Activated CD8-positive, alpha-beta memory T cell treated with anti-CD3 and anti-CD28 coated beads for 24 hours (primary cell): ENCODE measurements at regions not wholly inside any gene's neighbourhood (a gene's known extent, or its start where the extent isn't known, plus 50 kb on each side); places are given as distances from the start of the nearest gene placed in this dataset.
"Not testable (repeated sequence)": the region's sequence is repeated elsewhere in the genome, so short reads cannot be mapped to it uniquely, and the experiment has no call there.

Experiments used
- DNase-seq: peaks from one replicate; pipeline ENCODE4 v3.0.0-alpha.2; 2020

DNA sequence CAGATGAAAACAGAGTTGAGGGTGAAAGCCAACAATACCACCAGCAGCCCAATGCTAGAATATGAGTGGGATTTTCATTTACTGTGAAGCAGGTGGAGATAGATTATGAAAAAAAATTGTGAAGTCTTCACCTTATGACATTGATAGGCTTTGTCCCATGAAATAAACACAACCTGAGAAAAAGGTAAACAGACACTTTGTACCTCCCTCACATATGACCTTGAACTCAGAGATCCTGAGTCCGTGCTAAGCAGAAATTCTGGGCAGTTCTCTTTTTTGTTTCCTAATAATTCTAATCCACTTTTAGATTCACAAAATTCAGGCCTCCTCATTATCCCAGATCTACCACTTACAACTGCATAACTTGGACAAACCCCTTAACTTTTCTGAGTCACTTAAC lies 127.3 kb upstream of the RORB start:
- no peak for DNase-seq

DNA sequence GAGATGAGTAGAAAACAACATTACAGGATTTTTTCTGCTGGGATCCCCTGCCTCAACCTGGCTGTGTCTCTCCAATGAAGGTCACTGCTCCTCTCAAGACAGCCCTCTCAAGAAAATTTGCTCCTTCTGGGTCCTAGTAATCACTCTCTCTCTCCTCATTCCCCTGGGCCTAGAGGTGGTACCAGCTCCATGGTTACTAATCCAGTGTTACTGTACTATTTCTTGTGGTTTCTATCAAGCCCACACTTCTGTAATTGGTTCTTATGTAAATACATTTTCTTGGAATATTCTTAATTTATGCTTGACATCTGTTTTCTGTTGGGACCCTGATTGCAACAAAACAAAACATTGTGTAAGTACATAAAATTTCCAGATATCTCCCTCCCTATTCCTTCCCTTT lies 123.8 kb upstream of the RORB start:
- DNase-seq = no peak

DNA sequence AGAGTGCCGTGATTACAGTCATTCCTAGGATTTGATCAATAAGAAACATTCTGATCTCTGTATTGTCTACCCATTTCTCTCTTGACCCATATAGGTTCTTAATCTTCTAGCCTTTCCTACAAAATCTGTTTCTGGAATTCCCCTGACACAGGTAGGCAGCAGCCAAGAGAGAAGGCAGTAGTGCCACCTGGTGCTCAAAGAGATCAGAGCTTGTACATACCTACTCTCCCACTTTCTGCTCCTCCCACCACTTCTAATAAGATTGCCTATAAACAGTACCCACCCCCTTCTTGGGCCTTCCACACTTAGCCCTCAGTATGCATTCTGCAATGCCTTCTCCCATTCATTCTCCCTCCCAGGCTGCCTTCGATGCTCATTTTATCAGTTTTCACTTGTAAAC lies 117.4 kb upstream of the RORB start:
- no peak for DNase-seq

DNA sequence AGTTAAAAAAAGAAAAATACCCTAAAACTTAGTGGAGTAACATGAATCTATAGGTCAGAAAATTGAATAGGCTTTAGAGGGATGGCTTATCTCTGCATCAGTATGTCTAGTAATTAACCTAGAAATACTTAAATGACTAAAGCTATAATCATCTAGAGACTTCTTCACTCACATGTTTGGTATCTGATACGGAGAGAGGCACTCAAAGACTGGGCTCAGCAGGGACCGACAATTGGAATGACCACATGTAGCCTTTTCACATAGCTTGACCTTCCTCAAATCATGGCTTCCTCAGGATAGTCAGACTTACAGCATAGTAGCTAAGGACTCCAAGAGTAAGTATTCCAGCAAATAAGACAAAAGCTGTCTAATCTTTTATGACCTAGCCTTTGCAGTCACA lies 105.3 kb upstream of the RORB start:
- DNase-seq = no peak

DNA sequence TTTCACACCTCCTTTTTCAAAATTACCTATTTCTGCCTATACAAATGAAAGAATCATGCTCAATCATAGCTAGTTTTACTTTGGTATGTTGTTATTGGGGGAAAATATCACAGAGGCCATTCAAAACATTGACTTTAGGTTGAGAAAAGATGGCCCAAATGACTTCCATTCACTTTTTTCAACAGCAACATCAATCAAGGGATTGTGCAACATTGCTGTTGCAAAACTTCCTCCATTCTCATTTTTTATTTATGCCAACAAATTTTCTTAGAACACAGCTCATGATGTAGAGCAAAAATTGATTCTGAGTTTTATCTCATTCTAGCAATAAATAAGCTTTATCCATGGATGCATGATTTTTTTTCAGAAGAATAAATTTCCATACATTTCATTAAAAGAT lies 93.6 kb upstream of the RORB start:
- DNase-seq = no peak

DNA sequence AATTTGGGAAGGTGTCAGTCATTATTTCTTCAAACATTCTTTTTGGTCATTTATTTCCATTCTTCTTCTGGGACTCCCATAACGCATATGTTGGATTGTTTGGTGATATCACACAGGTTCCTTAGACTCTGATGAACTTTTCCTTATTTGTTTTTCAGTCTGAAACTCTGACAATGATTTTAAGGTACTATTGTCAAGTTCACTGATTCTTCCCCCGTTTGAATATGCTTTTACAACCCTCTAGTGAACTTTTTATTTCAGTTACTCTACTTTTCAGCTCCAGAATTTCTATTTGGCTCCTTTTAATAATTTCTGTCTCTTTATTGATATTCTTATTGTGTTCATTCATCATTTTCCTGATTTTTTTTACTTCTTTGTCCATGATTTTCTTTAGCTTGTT lies 92.5 kb upstream of the RORB start:
- no peak for DNase-seq

DNA sequence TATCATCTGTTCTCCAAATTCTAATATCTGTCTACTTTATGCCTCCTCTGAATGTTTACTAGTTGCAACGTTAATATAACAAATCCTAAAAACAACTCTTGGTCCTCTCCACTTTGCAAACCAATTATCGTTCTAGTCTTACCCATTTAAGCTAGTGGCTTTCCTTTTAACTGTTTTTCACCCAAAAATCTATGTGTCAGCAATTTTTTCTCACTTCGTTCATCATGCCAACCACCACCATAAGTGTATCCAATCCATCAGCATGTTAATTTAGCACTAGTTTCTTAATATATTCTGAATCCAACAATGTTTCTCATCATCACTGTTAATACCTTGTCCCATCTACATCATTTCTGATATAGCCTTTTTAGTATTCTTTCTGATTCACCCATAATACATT lies 90.0 kb upstream of the RORB start:
- no peak for DNase-seq

DNA sequence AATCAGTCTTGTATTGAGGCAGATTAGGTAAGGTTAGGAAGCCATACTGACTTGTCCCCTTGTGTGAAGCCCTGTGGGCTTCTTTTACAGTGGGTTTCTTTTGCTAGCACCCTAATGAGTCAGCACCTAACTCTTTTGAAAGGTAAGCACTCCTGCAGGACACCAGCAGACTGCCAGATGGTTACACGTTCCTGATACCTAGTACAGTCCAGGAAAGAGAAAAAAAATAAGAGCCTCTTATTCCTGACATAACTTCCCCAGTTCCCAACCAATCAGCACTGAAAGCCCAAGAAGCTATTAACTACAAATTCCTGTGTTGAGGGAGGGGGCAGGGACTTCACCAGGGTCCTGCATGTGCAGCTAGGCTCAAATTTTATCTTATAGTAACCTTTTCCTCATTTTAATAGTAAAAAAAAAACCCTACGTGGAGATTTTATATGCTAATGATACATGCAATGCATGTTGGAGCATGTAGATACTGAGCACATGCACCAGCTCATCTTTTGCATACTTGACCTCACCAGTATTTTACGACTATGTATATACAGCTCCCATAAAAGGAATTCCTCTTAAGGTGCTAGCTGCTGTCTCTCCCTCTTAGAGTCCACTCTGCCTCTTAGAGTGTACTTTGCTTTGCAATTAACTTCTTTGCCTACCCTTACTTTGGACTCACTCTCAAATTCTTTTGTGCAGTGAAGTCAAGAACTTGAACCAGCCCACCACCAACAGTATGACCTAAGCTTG lies 84.7 kb upstream of the RORB start:
- DNase-seq = no peak

DNA sequence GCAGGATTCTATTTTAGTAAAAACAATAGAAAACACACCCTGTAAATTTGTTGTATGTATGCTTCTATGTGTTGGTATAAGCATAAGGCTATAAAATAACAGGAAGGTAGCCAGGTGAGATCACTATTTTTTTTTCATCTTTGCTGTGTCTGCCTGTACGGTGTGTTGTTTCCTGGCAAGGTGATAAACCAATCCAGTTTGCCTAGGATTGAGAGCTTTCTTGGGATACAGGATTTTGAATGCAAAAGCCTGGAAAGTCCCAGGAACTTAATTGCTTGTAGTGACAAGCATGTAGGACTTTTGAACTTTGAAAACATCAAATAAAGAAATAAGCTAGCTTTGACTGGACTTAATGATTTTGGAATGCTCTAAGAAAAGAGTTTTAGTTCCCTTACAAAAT lies 83.3 kb upstream of the RORB start:
- no peak for DNase-seq

DNA sequence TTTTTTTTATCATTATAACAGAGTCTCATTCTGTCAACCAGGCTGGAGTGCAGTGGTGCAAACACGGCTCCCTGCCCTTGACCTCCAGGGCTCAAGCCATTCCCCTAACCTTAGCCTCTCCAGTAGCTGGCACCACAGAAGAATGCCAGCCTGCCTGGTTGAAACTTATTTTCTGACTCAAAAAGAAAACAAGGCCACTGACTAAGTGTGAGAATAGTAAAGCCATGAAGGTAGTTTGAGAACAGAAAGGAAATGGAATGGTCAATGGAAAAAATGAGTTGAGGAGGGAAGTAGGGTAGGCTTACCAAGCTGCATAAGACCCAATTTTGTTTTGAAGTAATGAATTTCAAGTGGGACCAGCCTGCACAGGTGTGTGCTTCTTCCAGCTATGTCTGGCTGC lies 82.8 kb upstream of the RORB start:
- DNase-seq = no peak

DNA sequence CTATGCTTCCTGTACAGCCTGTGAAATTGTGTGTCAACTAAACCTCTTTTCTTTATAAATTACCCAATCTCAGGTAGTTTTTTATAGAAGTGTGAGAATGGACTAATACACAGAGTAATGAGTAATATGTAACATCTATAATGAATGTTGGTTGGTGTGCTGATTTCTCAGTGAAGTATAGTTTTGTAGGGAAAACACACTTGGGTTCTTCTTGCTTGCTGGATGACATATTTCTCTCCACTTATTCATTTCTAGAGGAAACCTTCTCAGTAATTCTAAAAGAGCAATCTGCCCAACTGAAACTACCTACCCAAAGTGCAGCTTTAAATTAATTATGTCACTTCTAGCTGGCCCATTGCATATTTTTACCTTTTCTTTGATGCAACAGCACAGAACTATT lies 81.1 kb upstream of the RORB start:
- no peak for DNase-seq

DNA sequence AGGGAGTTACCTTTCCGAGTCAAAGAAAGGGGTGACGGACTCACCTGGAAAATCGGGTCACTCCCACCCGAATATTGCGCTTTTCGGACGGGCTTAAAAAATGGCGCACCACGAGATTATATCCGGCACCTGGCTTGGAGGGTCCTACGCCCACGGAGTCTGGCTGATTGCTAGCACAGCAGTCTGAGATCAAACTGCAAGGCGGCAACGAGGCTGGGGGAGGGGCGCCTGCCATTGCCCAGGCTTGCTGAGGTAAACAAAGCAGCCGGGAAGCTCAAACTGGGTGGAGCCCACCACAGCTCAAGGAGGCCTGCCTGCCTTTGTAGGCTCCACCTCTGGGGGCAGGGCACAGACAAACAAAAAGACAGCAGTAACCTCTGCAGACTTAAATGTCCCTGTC lies 72.6 kb upstream of the RORB start:
- DNase-seq = not testable (repeated sequence)

DNA sequence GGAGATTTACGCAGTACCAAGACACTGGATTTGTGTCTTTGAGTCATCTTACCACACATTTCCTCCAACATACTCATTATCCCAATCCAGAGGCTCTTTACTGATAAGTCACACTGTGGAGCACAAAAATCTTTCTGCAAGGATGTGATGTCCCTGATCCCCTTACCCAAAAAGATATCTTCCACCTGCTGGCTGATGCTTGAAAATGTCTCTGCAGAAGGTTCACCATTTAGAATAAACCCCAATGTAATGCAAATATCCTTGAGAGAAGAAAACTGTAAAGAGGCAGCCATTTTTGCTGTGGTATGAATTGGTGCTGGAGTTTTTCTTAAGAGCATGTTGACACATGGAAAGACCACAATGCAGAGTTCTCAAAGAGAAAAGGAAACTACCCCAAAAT lies 65.7 kb upstream of the RORB start:
- DNase-seq = no peak

DNA sequence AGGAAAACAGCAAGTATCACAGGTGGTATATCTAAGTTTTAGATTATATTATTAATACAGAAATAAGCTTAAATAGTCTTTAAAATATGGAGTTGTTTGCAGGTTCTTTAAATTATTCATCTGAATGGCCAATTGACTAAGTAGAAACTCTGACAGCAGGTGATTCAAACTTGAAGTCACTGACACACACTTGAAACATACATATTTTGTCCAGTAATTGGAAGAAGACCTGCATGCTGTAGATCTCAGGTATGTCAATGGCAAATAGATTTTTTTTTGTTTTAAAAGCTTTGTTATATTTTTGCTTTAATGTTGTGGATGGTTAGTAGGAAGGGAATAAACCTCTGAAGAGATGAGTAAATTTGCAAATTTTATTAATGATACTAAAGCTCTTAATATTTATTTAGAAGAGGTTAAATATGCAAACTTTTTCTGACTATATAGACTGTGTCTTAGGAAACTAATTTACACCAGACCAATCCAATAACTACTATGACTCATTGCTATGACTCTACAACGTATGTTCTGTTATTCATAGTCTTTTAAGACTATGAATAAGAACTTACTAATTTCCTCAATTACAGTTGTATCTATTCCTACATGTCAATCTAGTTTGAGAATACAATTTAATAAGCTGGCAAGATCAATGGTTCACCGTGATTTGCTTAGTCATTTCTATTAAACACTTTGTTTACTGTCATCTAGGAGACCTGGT lies 53.9 kb upstream of the RORB start:
- no peak for DNase-seq

DNA sequence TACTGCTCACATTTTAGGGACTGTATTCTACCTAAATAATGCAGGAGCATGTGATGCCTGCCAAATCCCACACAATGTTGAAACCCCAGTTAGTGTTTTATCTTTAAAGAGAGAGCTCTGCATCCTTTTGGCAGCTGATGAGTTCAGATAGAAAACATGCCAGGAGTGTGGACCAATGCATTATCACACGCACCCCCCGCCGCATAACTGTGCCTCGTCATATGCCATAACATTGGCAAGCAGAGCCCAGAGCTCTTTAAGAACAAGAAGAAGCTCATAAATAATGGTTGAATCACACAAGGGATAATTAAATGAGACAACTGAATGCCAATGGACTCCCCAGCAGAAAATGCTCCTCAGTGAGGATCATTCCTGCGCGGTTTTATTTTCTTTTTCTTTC lies 52.8 kb upstream of the RORB start:
- DNase-seq = no peak
